Ovary (tissue), 7 donors: ENCODE measurements at regions not wholly inside any gene's neighbourhood (a gene's known extent, or its start where the extent isn't known, plus 50 kb on each side); places are given as distances from the start of the nearest gene placed in this dataset.

ENCODE experiments used
- DNase-seq, 5 donors: peaks; one replicate each; pipeline ENCODE4 v3.0.0-alpha.2; 2019 to 2020
- H3K27ac ChIP-seq, 2 donors: fragments of 200-600 bp; one replicate each; pipeline versions ENCODE4 v1.5.1 to v1.8.0; 2019 to 2022
- H3K27me3 ChIP-seq: fragments of 200-600 bp; one replicate; pipeline ENCODE4 v1.8.0; 2022
- H3K36me3 ChIP-seq: fragments of 200-600 bp; sonication (generic); one replicate; pipeline ENCODE4 v1.5.1; 2019
- H3K4me1 ChIP-seq: one replicate; pipeline ENCODE4 v1.8.1; 2013; ENCODE audit warnings: mild to moderate bottlenecking, moderate library complexity; ENCODE audit not compliant: insufficient read depth
- H3K4me3 ChIP-seq: fragments of 200-600 bp; sonication (generic); one replicate; pipeline ENCODE4 v1.5.1; 2017
- H3K9me3 ChIP-seq, 2 donors: fragments of 200-600 bp in 1 of 2; sonication (generic) in 1 of 2; one replicate each; pipeline versions ENCODE4 v1.5.1 to v1.8.1; 2013 to 2019; ENCODE audit warnings: mild to moderate bottlenecking in 1 of 2, moderate library complexity in 1 of 2
- EP300 ChIP-seq: sonication (generic); formaldehyde crosslinking; IDR thresholded peaks from one replicate; pipeline ENCODE4 v1.6.1; 2017; ENCODE audit warnings: antibody characterized with exemption
- POLR2A ChIP-seq: fragments of 450-650 bp; IDR thresholded peaks from one replicate; pipeline ENCODE4 v1.6.1; 2017; ENCODE audit warnings: antibody characterized with exemption, mild to moderate bottlenecking, moderate library complexity
- WGBS, 3 donors: extraction: QIAGEN DNeasy Blood & Tissue Kit in 1 of 3; methylation state at CpG; one replicate each; pipeline versions ENCODE4 v1.1.5 to v1.1.7; 2013 to 2017; 5-methylcytosine and 5-hydroxymethylcytosine counted together
- intact Hi-C, 4 donors: fragments of 100-400 bp; cut with DNase I; formaldehyde crosslinking; loops; one replicate each; pipeline versions ENCODE4 v1.11.0 to v1.15.1; 2022 to 2023
- TF ChIP-seq, protein P1 (sequence below), 3 donors: fragments of 450-650 bp in 2 of 3; fragments of 200-600 bp in 1 of 3; IDR thresholded peaks; one replicate each; pipeline versions ENCODE4 v1.5.1 to v1.8.0; 2016 to 2022; ENCODE audit warnings: antibody characterized with exemption in 3 of 3, mild to moderate bottlenecking in 1 of 3
- donor health status: DM: no; HTN: no; CAD: no; lungs with moderate emphysema.
- donor health status: DM: no; HTN: no; CAD: no.
- donor health status: Bipolar disorder and iron deficiency.
- donor health status: DM: no; HTN: no; CAD: no.
- donor health status: DM: yes; HTN: yes; CAD: no.

DNA sequence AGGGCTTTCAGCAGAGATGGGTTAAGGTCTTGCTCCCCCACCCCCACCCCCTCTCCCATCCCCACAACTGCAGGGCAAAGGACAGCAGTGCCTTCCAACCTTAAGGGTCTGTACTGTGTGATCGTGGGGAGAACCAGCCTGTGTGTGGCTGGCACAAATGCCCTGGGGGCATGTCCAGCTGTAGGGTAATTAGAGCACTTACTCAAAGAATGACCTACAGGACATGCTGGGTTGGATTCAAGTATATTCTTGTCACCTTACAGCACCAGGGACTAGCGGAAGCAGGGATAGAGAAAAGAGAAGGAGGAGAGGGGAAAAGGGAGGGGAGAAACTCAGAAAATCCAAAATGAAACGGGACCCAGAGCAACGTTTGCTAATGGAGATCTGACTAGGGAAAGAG, 191.3 kb upstream of the GATB start:
- intact Hi-C loops: no loop called here
- Histone ChIP-seq H3K36me3 (no peaks in the 10 kb centered on the region), H3K9me3 (no peaks in the 10 kb centered on the region), H3K27me3 (no peaks in the 10 kb centered on the region), H3K27ac (no peak overlapping the region), H3K4me1 (no peaks in the 10 kb centered on the region), H3K4me3 (no peak overlapping the region)
- WGBS, 3 donors: 70 to 74% (median 70%) methylated on average over 4 of the region's 4 CpGs
- no peak for DNase-seq
- TF ChIP-seq EP300: no peak
- TF ChIP-seq, protein P1, sequence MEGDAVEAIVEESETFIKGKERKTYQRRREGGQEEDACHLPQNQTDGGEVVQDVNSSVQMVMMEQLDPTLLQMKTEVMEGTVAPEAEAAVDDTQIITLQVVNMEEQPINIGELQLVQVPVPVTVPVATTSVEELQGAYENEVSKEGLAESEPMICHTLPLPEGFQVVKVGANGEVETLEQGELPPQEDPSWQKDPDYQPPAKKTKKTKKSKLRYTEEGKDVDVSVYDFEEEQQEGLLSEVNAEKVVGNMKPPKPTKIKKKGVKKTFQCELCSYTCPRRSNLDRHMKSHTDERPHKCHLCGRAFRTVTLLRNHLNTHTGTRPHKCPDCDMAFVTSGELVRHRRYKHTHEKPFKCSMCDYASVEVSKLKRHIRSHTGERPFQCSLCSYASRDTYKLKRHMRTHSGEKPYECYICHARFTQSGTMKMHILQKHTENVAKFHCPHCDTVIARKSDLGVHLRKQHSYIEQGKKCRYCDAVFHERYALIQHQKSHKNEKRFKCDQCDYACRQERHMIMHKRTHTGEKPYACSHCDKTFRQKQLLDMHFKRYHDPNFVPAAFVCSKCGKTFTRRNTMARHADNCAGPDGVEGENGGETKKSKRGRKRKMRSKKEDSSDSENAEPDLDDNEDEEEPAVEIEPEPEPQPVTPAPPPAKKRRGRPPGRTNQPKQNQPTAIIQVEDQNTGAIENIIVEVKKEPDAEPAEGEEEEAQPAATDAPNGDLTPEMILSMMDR (IDR thresholded peaks at IDR 0.05): no peak
- TF ChIP-seq POLR2A: no peak

DNA sequence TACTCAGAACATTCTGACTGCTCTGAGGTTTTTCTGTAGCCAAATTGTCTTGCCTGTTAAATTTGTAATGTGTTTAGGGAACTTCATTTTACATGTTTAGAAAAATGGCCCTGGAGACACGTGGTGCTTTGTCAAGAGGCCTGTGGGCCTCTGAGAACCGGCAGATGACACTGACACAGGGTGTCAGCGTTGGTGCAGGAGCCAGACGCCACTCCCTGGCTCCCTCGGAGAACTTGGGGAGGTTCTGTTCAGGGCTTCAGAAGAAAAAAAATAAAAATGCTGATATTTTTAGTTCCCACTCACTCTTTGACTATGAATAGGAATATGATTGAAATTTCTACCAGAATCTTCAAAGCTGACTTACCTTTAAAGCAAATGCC, 190.9 kb upstream of the GATB start:
- Histone ChIP-seq H3K27ac (no peak overlapping the region), H3K27me3 (no peaks in the 10 kb centered on the region), H3K36me3 (no peaks in the 10 kb centered on the region), H3K4me3 (no peak overlapping the region), H3K9me3 (no peaks in the 10 kb centered on the region), H3K4me1 (no peaks in the 10 kb centered on the region)
- TF ChIP-seq, protein P1 (IDR thresholded peaks at IDR 0.05): no peak
- no peak for TF ChIP-seq POLR2A
- TF ChIP-seq EP300: no peak
- no peak for DNase-seq
- 50 to 61% (median 60%) methylated on average over 5 of the region's 5 CpGs for WGBS, 3 donors
- intact Hi-C loops: no loop called here

DNA sequence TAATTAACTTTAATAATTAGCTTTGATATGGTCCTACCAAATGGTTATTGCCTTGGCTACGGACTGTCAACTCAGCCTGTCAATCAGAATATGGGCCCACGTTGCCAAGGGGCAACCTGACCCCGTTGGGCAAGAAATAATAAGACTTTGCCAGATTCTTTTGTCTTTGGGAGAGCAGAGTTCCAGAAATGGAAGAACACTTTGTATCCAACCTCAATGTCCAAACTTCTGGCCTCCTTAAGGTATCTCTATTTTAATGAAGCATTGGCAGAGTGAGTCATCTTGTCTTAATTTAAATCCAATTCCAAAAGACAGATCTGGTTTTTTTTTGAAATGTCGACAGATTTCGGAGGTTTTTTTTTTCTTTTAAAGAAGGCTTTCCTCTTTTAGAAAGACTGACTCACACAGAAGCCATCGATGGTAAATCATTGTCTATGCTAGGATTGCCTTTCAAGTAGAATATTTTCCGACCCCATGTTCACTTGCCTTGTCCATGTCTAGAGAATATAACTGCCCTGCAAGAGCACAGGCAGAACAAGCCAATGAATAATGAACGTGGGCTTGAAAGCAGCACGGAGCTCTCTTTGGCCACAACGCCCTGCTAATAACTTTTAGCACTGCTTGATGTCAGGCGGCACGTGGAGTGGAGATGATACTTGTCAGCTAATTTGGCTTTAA, 190.3 kb upstream of the GATB start:
- intact Hi-C loops: no loop called here
- DNase-seq: no peak
- no peak overlapping the region for H3K27ac ChIP-seq
- H3K27me3 ChIP-seq: no peaks in the 10 kb centered on the region
- WGBS, 3 donors: 60 to 75% (median 68%) methylated on average over 12 of the region's 12 CpGs
- no peak overlapping the region for H3K4me3 ChIP-seq
- H3K4me1 ChIP-seq: no peaks in the 10 kb centered on the region
- TF ChIP-seq EP300 (no peak), POLR2A (no peak)
- TF ChIP-seq, protein P1 (IDR thresholded peaks at IDR 0.05): no peak
- H3K9me3 ChIP-seq: no peaks in the 10 kb centered on the region
- H3K36me3 ChIP-seq: no peaks in the 10 kb centered on the region

DNA sequence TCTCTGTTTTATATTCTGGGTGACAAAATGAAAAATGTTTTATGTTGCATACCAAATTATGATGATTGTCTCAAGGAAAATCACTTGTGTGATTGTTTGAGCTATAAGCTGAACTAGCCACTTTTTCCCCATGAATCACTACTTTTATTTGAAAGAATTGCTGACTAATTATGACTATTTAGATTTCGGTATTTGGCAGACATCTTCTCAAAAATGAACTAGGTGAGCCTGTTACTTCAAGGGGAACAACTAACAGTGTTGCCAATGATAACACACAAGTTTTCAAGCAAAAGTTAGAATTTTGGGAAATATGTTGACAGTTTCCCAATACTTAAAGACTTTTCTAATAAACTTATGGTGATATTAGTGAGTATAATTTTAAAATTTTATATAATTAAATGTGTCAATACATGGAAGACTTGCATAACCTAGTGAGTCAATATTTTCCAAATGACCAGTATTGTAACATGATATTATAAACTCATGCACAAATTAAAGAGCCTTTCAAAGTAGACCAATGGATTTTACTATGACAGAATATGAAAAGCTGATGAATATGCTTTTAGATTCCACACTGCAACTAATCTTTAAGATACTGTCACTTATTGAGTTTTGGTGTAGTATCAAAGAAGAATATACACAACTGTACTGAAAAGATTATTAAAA, 187.7 kb upstream of the GATB start:
- Histone ChIP-seq H3K27ac (no peak overlapping the region), H3K36me3 (no peaks in the 10 kb centered on the region), H3K27me3 (no peaks in the 10 kb centered on the region), H3K9me3 (no peaks in the 10 kb centered on the region), H3K4me1 (no peaks in the 10 kb centered on the region), H3K4me3 (no peak overlapping the region)
- DNase-seq: no peak
- 84 to 89% (median 85%) methylated on average over 1 of the region's 1 CpG for WGBS, 3 donors
- intact Hi-C loops: no loop called here
- TF ChIP-seq, protein P1 (IDR thresholded peaks at IDR 0.05): no peak
- no peak for TF ChIP-seq EP300
- TF ChIP-seq POLR2A: no peak
